HG02885 (cell line): ENCODE measurements at regions not wholly inside any gene's neighbourhood (a gene's known extent, or its start where the extent isn't known, plus 50 kb on each side); places are given as distances from the start of the nearest gene placed in this dataset.
"Not testable (repeated sequence)": the region's sequence is repeated elsewhere in the genome, so short reads cannot be mapped to it uniquely, and the experiment has no call there.

Source experiments
- ATAC-seq: cut with Tn5 transposase; IDR thresholded peaks from one replicate; pipeline ENCODE4 v1.9.1; 2021; ENCODE audit warnings: mild to moderate bottlenecking; ENCODE audit not compliant: unreplicated experiment, poor library complexity

GRCh38 chr6:151671195-151671594, 136.3 kb upstream of the ESR1 start:
- no peak for ATAC-seq

- no peak for ATAC-seq
Measured at GRCh38 chr6:151674578-151674977, 132.9 kb upstream of the ESR1 start.

GRCh38 chr6:151675746-151676459, 131.6 kb upstream of the ESR1 start:
- peak; percentile 98 for ATAC-seq

GRCh38 chr6:151676460-151676945, 131.0 kb upstream of the ESR1 start:
- ATAC-seq: no peak

DNA sequence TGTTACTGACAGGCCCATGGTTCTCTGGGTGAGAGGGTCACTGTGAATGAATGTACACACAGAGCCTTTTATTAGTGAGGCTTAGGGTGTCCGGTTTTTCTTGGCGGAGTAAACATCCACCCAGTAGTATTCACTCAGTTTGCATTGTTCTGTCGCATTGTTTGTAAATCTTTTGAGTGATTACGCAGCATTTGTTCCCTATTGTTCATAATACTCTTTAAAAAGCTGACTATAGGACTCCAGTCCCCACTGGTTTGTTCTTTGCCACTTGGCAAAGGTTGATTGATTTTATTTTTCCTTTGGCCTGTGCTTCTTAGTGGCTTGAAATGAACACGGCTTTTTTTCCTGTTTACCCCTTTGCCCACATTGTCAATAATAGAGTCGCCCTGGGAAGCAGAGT, 130.1 kb upstream of the ESR1 start:
- no peak for ATAC-seq

GRCh38 chr6:151679081-151679480, 128.4 kb upstream of the ESR1 start:
- no peak for ATAC-seq

GRCh38 chr6:151679941-151680340, 127.5 kb upstream of the ESR1 start:
- no peak for ATAC-seq

GRCh38 chr6:151680846-151681432, 126.5 kb upstream of the ESR1 start:
- no peak for ATAC-seq

GRCh38 chr6:151681433-151682059, 125.9 kb upstream of the ESR1 start:
- ATAC-seq: no peak

- ATAC-seq: no peak
Measured at GRCh38 chr6:151682251-151682650, 125.2 kb upstream of the ESR1 start.

DNA sequence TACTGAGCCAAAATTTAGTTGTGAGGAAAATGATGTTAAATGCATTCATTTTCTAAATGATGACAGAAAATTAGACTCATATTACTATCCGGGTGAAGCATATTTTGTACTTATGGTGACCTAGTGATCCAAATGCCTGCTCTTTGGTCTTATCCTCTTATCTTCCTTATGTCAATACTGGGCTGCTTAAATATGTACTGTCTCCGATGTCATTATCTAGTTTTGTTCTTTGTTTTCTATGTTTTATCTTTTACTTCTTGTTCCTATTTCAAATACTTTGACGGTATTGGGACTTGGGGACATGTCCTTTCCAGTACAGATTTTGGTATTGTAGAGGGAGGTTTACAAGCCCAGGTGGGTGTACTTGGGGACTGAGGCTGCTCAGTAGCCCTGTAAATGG, 124.6 kb upstream of the ESR1 start:
- no peak for ATAC-seq

- no peak for ATAC-seq
Measured at GRCh38 chr6:151683381-151683780, 124.1 kb upstream of the ESR1 start.

DNA sequence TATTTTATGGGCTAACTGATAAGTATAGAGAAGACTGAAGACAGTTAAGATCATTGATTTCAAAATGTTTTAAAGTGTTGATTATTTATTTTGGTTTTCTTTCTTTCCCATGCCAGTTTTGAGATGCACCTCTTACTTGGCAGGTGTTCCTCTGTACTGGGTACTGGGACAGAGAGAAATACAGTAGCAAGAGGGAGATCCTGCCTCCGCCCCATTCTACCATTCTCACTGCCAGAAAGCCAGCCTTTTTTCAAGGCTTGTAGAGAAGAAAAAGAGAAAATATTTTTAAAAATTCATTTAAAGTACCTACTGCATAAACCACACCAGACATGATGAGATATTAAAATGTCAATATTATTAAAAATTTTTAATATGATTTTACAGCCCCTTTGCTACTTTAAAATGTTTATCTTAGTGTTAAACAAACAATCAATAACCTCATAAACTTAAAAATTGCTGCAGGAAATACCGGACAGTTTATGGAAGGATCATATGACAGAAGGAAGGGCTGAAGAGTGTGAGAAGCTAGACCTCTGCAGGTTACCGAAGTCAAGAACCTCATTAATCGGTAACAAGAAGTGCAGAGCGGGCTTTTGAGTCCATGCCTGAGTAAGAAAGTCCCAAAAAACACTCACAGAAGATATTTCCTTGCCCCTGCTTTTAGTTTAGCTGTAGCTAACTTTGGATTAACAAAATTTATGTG, 117.8 kb upstream of the ESR1 start:
- ATAC-seq: no peak

DNA sequence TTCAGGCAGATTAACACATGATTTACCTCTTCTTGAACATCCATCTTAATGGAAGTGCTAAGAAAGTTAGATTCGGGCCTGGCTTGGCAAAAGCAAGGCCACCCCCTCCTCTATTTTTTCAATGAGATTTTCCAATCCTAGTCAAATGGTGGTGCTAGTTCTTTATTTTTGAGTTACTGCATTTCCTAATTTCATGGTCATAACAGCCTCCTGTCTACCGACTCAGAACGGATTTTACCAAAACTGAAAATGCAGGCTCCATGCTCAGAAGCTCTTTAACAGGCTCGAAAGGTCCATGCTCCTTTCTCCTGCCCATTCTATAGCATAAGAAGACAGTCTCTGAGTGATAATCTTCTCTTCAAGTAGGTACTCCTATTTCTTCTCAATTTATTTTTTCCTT, 117.2 kb upstream of the ESR1 start:
- no peak for ATAC-seq

- ATAC-seq: peak; percentile 98
Measured at GRCh38 chr6:151690768-151691562, 116.5 kb upstream of the ESR1 start.

DNA sequence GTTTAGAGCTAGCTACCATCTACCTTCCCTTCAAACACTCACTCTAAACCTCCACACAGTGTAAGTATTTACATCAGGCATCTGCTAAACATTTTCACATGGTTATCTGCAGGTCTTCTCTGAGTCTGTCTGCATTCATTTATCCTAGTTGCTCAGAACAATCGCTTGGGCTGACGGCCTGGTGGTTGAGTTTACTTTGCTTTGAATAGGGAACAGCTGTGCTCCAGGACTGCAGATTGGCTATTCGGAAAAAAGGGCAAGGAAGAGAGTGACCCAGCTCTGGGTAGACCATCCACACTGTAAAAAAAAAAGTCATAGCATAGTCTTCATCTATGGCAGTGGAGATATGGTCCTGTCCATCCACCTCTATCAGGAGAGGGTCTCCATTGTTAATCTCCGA, 115.3 kb upstream of the ESR1 start:
- ATAC-seq: no peak

- no peak for ATAC-seq
Measured at GRCh38 chr6:151693366-151693765, 114.1 kb upstream of the ESR1 start.

DNA sequence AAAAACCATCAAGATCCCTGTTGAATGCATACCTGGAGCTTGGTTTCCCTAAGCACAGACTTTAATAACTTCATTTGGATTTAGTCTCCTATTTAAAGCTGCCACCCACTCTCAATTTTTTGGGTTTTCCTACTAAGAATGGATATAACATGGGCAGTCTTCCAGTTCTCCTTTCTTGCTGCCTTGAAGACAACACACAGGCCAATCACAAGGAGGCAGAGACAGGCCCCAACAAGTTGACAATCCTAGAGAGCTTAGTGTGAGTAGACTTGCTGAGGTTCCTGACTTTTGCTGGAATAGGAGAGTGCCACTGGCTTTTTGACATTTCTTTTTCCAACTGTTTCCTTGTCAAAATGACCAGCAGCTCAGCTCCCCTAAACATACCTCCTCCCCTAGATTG, 112.3 kb upstream of the ESR1 start:
- no peak for ATAC-seq

GRCh38 chr6:151696302-151696701, 111.2 kb upstream of the ESR1 start:
- not testable (repeated sequence) for ATAC-seq
